GM12892 (cell line): ENCODE measurements at regions not wholly inside any gene's neighbourhood (a gene's known extent, or its start where the extent isn't known, plus 50 kb on each side); places are given as distances from the start of the nearest gene placed in this dataset.

Experiments used
- POLR2A ChIP-seq: IDR thresholded peaks from 2 replicates; pipeline ENCODE4 v1.6.1; 2011; ENCODE audit warnings: low read depth, low read length, control low read depth
- POLR2AphosphoS5 ChIP-seq: IDR thresholded peaks from 2 replicates; pipeline ENCODE4 v1.6.1; 2011; ENCODE audit warnings: low read depth, low read length, control low read depth
- TAF1 ChIP-seq: IDR thresholded peaks from 2 replicates; pipeline ENCODE4 v1.6.1; 2011; ENCODE audit warnings: low read depth, mild to moderate bottlenecking, control low read depth, low read length, borderline replicate concordance

GRCh38 chr2:75379476-75380210 is 180.3 kb upstream of the TACR1 start:
- TF ChIP-seq POLR2A: no peak
- no peak for TF ChIP-seq POLR2AphosphoS5
- no peak for TF ChIP-seq TAF1
